ENCODE measurements at regions not wholly inside any gene's neighbourhood (a gene's known extent, or its start where the extent isn't known, plus 50 kb on each side); places are given as distances from the start of the nearest gene placed in this dataset.

DNA sequence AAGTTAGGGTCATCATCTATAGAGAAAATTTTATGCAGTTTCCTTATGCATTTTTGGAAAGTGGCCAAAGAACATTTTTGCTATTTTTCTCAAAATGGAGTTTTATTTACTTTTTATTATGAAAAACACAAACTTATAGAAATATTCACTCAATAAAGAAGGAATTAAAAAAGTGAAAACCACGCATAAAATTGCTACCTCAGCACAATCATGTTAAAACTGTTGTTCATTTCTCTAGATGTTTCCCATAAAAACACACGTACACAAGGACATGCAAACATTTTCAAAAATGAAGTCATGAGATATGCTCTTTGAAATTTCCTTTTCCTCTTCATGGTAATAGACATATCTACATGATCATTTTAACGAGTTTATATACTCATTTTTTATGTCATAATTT lies 536.8 kb upstream of the MAGEB18 start:
- H3K4me1 ChIP-seq: no peaks in the 10 kb centered on the region
- H3K36me3 ChIP-seq: no peaks in the 10 kb centered on the region
- H3K27me3 ChIP-seq: no peaks in the 10 kb centered on the region
- no peak overlapping the region for H3K27ac ChIP-seq
- H3K9me3 ChIP-seq: peaks cover 0 to 6% (median 0%) of the 10 kb centered on the region in 4 donors
- no peak overlapping the region for H3K4me3 ChIP-seq
- ATAC-seq (ENCODE audit: low FRiP score in 2 of 2): no peak
- no peak for DNase-seq
- 66 to 84% methylated on average over 3 of the region's 3 CpGs for WGBS, 2 donors
- no peak for TF ChIP-seq POLR2A (IDR thresholded peaks at IDR 0.05)
- TF ChIP-seq, protein P1, sequence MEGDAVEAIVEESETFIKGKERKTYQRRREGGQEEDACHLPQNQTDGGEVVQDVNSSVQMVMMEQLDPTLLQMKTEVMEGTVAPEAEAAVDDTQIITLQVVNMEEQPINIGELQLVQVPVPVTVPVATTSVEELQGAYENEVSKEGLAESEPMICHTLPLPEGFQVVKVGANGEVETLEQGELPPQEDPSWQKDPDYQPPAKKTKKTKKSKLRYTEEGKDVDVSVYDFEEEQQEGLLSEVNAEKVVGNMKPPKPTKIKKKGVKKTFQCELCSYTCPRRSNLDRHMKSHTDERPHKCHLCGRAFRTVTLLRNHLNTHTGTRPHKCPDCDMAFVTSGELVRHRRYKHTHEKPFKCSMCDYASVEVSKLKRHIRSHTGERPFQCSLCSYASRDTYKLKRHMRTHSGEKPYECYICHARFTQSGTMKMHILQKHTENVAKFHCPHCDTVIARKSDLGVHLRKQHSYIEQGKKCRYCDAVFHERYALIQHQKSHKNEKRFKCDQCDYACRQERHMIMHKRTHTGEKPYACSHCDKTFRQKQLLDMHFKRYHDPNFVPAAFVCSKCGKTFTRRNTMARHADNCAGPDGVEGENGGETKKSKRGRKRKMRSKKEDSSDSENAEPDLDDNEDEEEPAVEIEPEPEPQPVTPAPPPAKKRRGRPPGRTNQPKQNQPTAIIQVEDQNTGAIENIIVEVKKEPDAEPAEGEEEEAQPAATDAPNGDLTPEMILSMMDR (IDR thresholded peaks at IDR 0.05): no peak
- no peak for TF ChIP-seq EP300 (IDR thresholded peaks at IDR 0.05)
- no peak for TF ChIP-seq POLR2AphosphoS5 (IDR thresholded peaks at IDR 0.05)

DNA sequence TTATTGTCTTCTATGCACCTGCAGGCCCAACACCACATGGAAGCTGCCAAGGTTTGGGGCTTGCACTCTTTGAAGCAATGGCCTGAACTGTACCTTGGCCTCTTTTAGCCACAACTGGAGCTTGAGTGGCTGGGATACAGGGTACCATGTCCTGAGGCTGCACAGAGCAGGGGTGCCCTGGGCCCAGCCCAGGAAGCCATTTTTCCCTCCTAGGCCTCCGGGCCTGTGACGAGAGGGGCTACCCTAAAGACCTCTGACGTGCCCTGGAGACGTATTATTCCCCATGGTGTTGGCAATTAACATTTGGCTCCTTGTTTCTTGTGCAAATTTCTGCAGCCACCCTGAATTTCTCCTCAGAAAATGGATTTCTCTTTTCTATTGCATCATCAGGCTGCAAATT lies 519.9 kb upstream of the MAGEB18 start:
- ATAC-seq (ENCODE audit: low FRiP score in 2 of 2) (peak in 1 of 2 donors; percentile 55), DNase-seq (no peak)

DNA sequence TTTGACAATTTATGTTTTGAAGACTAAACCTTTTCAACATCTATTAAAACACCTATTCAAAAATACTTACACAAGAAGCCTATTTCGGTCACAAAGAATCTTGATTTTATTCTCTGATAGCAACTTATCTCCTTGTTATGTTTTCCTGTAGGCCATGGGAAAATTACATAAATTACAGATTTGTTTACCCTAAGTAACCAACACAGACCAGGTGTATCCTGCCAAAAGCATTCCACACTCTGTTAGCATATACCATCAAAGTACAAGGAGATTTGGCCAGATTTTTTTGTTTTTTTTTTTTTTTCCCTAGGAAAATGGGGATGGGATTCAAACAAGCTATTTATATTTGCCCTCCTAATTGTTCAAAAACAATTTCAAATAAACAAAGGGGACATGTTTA lies 497.9 kb upstream of the MAGEB18 start:
- no peaks in the 10 kb centered on the region for H3K4me1 ChIP-seq
- WGBS, 2 donors: 0 to 32% methylated on average over 1 of the region's 1 CpG
- H3K36me3 ChIP-seq: no peaks in the 10 kb centered on the region
- no peaks in the 10 kb centered on the region for H3K27me3 ChIP-seq
- H3K27ac ChIP-seq: no peak overlapping the region
- H3K4me3 ChIP-seq: no peak overlapping the region
- ATAC-seq (ENCODE audit: low FRiP score in 2 of 2) (no peak), DNase-seq (no peak)
- TF ChIP-seq EP300 (IDR thresholded peaks at IDR 0.05) (no peak), POLR2A (IDR thresholded peaks at IDR 0.05) (no peak), POLR2AphosphoS5 (IDR thresholded peaks at IDR 0.05) (no peak)
- TF ChIP-seq, protein P1 (IDR thresholded peaks at IDR 0.05): no peak
- no peaks in the 10 kb centered on the region for H3K9me3 ChIP-seq

More for the DNA sequence above, 519.9 kb upstream of the MAGEB18 start:
- Histone ChIP-seq H3K27me3 (no peaks in the 10 kb centered on the region), H3K36me3 (no peaks in the 10 kb centered on the region), H3K4me1 (no peaks in the 10 kb centered on the region), H3K9me3 (no peaks in the 10 kb centered on the region), H3K27ac (no peak overlapping the region), H3K4me3 (no peak overlapping the region)
- whole genome bisulfite sequencing, 2 donors: 68 to 90% methylated on average over 2 to 4 of the region's 4 CpGs
- TF ChIP-seq, protein P1 (IDR thresholded peaks at IDR 0.05): no peak
- TF ChIP-seq POLR2AphosphoS5 (IDR thresholded peaks at IDR 0.05) (no peak), POLR2A (IDR thresholded peaks at IDR 0.05) (no peak), EP300 (IDR thresholded peaks at IDR 0.05) (no peak)

DNA sequence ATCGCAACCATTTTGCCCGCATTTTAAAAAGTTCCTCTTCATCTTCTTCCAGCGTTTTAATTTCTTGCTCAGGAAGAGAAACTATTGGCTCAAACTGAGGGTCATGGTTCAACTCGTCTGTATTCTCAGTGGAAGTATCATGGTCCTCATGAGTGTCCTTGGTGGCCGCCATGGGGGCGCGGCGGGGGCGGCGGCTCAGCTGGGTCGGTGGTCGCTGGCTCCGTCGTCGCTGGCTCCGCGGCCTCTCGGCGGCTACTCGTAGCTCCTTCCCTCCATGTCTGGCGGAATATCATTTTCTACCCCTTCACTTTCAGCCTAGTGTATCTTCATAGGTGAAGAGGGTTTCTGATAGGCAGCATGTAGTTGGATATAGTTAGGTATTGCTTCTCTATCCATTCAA lies 492.0 kb upstream of the MAGEB18 start:
- WGBS, 2 donors: 87 to 98% methylated on average over 17 to 21 of the region's 21 CpGs
- Histone ChIP-seq H3K36me3 (no peaks in the 10 kb centered on the region), H3K4me3 (no peak overlapping the region), H3K4me1 (no peaks in the 10 kb centered on the region), H3K27ac (no peak overlapping the region), H3K9me3 (no peaks in the 10 kb centered on the region), H3K27me3 (no peaks in the 10 kb centered on the region)
- ATAC-seq (ENCODE audit: low FRiP score in 2 of 2) (no peak), DNase-seq (peak in 1 of 2 donors; percentile 58)
- TF ChIP-seq POLR2A (IDR thresholded peaks at IDR 0.05) (no peak), EP300 (IDR thresholded peaks at IDR 0.05) (no peak), POLR2AphosphoS5 (IDR thresholded peaks at IDR 0.05) (no peak)
- TF ChIP-seq, protein P1 (IDR thresholded peaks at IDR 0.05): no peak

DNA sequence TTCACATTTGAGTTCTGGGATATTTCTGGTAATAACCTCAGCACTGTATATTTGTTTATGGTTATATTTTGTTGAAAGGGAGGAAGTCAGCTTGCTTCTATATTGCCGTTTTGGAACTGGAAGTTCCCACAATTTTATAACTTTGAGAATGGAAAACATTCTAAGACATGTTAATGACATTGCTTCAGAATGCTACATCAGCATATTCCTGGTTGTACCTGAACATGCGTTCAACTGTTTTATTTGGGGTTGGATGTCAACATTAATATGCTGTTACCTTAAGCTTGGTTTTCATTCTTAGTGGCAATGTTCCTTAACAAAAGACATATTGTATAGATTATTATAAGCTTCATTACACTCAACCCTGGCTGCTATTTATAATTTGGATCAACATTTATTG lies 489.4 kb upstream of the MAGEB18 start:
- Histone ChIP-seq H3K27ac (no peak overlapping the region), H3K9me3 (no peaks in the 10 kb centered on the region), H3K4me1 (no peaks in the 10 kb centered on the region), H3K27me3 (no peaks in the 10 kb centered on the region), H3K36me3 (no peaks in the 10 kb centered on the region), H3K4me3 (no peak overlapping the region)
- no peak for DNase-seq
- ATAC-seq (ENCODE audit: low FRiP score in 2 of 2): no peak
- 72 to 75% methylated on average over 2 of the region's 2 CpGs for WGBS, 2 donors
- TF ChIP-seq POLR2A (IDR thresholded peaks at IDR 0.05) (no peak), EP300 (IDR thresholded peaks at IDR 0.05) (no peak), POLR2AphosphoS5 (IDR thresholded peaks at IDR 0.05) (no peak)
- TF ChIP-seq, protein P1 (IDR thresholded peaks at IDR 0.05): no peak

Data from upper lobe of left lung (tissue), 6 donors.